ENCODE measurements at regions not wholly inside any gene's neighbourhood (a gene's known extent, or its start where the extent isn't known, plus 50 kb on each side); places are given as distances from the start of the nearest gene placed in this dataset.

DNA sequence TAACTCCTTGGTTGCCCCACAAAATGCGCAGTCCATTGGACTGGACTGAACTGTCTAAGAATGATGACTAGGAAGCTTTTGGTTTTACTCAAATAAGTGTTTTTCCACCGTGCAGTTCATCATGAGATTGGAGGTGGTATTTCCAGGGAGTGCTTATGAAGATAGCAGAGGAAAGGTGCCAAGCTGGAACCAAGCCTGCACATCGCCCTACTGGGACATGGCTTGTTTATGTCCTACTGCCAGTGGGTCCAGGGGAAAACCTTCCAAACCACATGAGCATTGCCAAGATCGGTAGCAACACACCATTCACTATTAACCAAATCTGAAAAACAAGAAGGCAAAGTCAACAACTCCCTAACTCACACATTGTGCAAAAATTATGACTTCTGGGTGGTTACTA is 54.7 kb upstream of the DSCAM start:
- no peak for DNase-seq

DNA sequence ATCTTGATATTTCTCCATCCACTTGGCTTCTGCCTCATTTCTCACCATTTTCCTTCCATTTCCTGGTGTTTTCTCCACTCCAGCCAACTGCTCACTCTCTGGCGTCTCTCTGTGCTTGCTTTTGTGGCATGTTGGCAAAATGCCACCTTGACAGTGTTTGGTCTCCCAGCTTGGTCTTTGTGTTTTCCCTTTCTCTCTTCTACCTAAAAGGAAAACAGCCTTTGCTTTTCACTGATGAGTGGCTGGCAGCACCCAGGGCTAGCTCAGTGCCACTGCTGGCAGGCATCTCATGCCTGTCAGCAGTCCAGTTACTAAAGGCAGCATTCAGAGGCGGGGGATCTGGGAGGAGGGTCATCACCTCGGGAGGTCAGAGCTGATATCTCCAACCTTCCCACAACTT is 55.3 kb upstream of the DSCAM start:
- peak; percentile 80 for DNase-seq

DNA sequence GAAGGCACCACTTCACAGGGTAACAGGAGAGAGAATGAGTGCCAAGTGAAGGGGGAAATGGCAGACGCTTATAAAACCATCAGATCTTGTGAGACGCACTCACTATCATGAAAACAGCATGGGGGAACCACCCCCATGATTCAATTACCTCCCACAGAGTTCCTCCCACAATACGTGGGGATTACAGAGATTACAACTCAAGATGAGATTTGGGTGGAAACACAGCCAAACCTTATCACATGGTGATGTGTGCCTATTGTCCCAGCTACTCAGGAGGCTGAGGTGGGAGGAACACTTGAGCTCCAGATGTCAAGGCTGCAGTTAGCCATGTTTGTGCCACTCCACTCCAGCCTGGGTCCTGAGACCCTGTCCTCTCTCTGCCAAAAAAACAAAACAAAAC is 56.0 kb upstream of the DSCAM start:
- DNase-seq, result no peak

DNA sequence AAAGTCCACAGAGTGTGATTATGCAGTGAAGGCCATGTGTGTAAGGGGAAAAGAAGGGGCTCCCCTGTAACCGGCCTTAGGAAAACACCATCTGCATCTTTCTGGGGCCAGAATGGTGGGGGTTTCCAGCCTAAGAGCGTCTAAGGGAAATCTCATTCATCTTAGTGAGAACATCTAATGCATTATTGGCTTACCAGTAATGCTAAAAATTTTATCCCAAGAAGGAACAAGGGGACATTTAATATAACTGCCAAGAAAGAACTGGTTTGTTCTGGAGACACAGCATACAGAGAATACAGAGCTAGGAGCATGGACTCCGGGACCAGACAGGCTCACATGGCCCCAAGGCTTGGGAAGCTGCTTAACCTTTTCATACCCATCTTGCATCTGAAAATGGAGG is 58.3 kb upstream of the DSCAM start:
- DNase-seq, result no peak

DNA sequence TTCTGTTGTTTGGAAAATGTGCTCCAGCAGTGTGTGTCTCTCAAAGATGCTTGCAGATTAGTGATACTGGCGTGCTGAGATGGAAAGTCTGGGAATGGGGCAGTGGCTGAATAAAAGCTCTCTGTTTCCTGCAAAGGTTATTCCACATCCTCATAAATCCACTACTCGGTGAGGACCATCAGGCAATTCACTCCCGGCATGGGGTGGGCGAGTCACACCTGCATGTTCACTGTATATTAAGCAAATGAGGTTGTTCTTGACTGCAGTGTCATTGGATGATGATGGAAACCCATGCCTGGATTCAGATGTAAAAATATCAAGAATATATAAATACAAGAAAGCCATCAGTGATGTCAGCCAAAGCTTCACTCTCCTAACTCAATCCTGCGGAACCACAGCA is 65.4 kb upstream of the DSCAM start:
- no peak for DNase-seq

DNA sequence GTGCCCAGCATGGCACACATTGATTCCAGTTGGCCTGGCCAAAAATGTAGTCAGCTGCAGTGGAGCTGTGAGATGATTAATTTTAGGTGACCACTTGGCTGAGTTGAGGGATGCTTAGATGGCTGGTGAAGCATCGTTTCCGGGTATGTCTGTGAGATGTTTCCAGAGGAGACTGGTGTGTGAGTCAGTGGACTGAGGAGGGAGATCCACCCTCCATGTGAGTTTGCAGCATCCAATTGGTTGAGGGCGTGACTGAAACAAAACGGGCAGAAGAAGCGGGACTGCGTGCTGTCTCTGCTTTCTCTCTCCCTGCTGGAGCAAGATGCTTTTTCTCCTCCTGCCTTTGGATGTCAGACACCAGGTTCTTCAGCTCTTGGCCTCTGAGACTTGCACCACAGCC is 68.2 kb upstream of the DSCAM start:
- no peak for DNase-seq

DNA sequence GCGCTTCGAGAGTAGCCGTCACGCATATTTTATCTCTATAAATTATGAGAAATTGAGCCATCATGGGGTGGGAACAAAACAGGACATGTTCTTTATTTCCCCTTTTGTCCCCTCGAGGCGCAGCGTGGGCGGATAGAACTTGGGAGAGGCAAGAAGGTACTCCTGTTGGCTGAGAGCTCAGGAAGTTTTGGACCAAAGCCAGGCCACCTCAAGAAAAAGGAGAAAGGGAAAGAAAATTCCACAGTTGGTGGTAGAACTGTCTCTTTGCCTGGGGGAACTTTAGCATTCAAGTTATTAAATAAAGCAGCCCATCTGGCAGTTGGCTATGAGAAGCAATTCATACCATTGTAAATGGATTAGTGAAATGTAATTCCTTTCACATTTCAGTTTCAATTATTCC is 76.4 kb upstream of the DSCAM start:
- DNase-seq, result peak; percentile 11

DNA sequence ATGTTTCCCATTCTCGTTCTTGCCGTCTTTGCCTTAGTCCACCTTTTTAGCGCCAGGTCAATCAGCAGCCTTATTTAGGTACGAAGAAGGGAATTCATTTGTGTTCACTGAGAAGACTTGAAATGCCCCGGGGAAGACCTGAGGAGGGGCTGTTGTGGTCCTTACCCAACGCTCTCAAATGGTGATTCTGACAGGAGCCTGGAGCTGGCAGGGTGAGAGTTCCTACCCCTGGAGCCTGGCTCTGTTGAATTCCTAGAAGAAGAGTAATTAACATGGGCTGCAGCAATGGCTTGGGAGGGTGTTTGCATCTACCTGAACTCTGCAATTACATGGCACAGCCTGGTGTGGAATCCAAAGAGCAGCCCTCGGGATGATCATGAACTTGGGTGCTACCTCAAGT is 76.9 kb upstream of the DSCAM start:
- DNase-seq, result no peak

DNA sequence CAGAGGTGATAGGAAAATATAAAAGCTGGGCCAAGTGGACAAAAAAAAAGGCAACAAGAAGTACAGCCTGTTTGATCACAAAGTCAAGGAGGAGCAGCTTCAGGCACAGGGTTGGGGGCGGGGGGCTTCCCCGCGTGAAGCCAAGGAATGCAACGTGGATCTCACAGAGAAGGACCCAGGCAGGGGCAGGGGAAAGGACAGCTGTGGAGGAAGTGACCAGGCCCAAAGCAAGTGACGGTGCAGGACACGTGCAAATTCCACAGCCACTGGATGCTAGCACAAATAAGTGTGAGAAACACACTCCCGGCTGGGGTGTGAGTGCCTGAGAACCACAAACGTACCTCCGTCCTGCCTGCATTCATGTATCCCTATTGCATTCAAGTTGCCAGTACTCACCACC is 77.7 kb upstream of the DSCAM start:
- no peak for DNase-seq

DNA sequence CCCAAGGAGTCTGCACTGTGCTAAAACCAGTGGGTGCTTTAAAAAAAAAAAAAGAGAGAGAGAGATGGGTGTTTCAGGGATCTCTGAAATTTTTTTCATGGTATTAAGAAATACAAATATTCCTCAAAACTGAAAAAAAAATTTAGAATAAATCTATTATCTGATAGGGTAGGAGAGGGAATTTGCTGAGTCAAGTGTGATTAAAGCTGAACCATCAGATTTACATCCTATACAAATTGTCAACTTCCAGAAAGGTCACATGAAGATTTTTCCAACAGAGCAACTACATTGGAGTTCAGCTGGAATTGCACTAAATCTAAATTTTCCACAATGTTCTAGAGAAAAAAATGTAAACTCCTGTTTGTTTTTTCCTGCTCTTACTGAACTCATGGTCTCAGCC is 79.3 kb upstream of the DSCAM start:
- DNase-seq, result no peak

DNA sequence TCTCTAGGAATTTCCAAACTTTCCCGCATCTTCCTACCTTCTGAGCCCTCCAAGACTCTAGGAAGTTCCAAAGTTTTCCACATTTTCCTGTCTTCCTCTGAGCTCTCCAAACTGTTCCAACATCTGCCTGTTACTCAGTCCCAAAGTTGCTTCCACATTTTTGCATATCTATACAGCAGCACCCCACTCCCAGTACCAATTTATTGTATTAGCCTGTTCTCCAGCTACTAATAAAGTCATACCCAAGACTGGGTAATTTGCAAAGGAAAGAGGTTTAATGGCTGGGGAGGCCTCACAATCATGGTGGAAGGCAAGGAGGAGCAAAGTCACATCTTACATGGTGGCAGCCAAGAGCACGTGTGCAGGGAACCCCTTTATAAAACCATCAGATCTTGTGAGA is 82.9 kb upstream of the DSCAM start:
- no peak for DNase-seq

DNA sequence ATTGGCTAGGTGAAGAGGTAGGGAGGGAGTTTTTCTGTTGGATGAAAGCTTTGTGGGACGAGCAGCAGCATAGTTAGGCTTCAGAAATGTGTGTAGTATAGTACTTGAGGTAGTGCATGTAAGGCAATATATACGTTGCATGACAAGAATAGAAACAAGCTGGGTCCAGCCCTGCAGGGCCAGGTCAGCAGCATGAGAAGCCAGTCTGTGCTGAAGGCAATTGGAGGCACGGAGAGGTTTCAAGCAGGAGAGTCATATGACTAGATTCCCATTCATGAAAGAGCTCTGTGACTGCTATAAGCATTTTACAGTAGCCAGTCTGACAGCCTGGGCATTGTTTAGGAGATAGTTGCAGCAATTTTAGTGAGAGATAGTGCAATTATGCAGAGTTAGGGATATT is 84.2 kb upstream of the DSCAM start:
- no peak for DNase-seq

DNA sequence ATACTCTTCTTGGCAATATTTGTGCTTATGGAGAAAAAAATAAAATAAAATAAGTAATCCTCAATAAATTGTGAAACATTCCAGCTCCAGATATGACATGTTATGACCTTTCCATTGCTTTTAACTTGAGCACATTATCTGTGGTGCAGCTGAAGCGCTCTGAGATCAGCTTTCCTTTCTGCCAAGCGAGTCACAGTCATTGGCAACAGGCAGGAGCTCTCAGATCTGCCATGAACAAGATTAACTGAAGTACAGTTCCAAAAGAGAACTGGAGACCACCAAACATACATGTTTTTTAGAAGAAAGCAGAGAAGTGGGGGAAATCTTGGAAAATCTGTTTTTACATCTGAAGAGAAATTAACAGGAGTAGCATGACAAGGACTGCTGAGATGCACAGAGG is 89.2 kb upstream of the DSCAM start:
- DNase-seq, result no peak

DNA sequence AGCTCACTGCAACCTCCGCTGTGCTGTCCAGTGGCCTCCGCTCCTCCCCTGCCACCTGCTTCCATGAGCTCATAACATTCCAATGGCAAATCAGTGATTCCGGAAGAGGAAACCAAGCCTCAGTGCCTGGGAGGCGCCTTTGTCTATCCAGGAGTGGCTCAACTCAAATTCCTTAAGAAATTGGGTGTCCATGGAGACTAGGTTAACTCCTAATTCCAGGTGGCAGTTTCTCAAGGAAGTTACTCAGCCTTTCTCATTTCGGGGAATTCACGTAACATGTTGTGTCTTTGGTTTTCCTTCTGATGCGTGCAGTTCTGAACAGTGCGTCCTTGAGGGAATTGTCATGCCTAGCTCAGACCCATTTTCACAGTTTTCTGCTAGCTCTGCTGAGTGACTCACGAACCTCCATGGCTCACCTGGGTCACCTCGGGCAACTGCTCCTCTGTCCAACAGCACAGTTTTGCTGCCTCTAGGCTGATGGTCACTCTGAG is 89.9 kb upstream of the DSCAM start:
- DNase-seq, result no peak

DNA sequence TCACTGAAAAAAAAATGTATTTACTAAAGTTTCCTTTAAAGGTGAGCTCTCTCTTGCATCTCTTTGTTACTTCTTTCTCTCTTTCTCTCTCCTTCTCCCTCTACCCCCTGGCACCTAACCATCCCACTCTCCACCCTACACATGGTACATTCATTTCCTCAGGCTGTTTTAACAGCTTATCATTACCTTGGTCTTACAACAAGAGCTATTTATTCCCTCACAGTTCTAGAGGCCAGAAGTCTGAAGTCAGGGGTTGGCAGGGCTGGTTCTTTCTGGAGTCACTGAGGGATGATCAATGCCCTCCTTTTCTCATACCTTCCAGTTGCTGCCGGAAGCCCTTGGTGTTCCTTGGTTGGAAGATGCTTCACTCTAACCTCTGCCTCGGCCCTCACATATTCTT is 91.1 kb upstream of the DSCAM start:
- DNase-seq, result no peak

DNA sequence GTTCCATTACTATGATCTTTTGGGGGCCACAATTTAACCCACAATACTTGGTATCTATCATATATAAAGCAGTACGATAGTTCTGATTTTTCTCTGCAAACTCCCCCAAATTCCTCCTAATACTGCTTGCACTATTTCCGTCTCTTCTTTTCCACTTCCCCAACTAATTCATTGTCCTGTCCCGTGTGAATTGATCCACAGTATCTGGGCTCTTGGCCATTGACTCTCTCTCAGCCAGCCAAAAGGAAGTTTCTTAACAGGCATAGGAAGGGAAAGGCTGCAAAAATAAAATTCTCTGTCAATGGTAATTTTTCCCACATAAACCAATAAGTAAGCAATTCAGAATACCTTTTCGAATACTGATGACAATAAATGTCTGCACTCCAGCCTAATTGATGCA is 91.7 kb upstream of the DSCAM start:
- no peak for DNase-seq

DNA sequence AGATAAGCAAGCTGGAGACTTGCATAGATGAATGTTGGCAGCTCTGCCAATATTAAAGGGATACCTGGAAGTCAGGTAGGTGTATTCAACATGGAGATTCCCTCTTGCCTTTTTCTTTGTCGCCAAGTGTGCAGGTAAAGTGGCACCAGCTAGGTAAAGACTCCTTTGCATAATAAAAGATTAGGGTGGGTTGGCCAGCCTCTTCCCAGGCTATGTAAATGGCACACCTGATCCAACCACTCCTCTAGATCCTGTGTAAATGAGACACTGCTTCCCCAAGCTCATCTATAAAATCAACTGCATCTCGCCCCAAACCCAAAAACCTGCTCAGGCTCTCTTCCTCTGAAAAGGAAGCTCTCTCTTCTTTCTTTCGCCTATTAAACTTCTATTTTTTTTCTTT is 100.8 kb upstream of the DSCAM start:
- DNase-seq, result no peak

DNA sequence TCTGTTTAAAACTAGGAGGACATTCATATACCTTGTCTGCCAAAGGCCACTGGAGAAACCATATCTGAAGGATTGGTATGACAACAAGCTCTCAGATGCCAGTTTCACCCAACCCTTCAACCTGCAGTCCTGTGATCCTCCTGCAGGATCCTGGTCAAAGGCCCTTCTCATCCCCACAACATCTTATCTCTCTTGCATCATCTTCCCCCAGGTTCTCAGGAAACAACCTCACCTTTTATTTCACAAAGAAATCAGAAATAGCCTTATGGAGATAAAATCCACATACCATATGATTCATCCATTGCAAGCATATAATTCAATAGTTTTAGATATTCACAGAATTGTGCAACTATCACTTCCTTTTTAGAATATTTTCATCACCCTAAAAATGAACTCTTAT is 104.0 kb upstream of the DSCAM start:
- DNase-seq, result no peak

DNA sequence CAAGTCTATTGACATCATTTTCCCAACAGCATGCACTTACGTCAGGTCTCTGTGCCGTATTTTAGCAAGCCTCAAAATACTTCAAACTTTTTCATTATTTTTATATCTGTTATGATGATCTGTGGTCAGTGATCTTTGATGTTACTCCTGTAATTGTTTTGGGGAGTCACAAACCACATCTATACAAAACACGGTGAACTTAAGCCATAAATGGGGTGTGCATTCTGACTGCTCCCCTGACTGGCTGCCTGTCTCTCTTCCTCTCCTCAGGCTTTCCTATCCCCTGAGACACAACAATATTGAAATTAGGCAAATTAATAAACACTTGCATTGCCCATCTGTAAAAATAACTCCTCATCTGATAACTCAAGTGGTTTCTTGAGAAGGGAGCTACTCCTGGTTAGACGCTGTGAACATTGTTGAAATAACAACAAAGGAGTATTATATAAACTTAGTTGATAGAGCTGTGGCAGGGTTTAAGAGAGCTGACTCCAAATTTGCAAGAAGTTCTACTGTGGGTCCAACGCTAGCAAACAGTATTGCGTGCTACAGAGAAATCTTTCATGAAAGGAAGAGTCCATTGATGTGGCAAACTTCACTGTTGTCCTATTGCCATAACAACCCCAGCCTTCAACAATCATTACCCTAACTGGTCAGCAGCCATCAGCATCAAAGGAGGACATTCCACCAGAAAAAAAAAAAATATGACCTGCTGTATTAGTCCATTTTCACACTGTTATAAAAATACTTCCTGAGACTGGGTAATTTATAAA is 105.8 kb upstream of the DSCAM start:
- DNase-seq, result no peak

DNA sequence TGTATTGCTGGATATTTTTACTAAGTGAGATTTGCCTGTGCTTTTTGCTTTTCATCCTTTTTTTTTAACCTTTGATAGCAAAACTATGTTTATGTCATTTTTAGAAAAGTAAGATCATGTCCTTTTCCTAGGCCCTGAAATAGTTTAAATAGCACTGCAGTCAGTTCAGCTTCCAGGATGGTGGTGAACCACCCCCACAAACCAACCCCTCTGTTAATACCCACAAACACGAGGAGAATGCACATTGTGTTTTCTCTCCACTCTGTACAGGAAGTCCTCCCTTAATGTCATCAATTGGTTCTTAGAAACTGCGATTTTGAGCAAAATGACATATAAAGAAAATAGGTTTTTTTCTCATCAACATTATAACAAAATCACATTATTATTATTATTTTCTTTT is 117.7 kb upstream of the DSCAM start:
- DNase-seq, result no peak

DNA sequence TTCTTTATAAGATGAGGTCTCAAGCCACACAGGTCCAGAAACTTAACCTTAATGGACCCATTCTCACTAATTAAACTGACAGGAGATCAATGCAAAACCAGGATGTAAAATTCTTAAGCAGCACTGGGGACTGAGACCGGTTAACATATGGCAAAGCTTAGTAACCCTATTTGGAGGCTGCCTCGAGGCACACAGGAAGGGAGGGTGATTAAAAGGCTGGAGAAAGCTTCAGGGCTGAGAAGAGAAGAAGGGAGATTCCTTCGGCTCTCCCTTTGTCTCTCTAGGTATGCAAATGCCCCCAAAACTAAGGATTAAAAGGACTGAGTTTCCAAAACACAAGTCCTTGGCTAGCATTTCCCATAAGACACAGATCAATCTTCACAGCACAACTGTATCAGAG is 120.8 kb upstream of the DSCAM start:
- DNase-seq, result no peak

DNA sequence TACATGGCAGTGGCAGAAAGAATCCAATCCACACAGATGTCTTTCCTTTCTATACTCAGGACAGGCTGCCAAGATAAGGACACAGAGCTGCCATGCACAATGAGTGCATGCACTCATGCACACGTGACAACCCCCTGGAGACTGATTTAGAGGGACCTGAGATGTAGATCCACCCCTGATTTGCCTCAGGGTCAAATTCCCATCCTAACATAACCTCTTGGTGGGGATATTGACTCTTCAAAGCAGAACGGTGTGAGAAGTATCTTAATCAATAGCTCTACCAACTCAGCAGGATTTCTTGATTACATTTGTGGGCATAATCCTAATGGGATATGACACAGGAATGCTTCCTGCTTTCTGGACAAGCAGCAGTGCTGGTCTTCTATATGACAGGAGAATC is 125.2 kb upstream of the DSCAM start:
- no peak for DNase-seq

DNA sequence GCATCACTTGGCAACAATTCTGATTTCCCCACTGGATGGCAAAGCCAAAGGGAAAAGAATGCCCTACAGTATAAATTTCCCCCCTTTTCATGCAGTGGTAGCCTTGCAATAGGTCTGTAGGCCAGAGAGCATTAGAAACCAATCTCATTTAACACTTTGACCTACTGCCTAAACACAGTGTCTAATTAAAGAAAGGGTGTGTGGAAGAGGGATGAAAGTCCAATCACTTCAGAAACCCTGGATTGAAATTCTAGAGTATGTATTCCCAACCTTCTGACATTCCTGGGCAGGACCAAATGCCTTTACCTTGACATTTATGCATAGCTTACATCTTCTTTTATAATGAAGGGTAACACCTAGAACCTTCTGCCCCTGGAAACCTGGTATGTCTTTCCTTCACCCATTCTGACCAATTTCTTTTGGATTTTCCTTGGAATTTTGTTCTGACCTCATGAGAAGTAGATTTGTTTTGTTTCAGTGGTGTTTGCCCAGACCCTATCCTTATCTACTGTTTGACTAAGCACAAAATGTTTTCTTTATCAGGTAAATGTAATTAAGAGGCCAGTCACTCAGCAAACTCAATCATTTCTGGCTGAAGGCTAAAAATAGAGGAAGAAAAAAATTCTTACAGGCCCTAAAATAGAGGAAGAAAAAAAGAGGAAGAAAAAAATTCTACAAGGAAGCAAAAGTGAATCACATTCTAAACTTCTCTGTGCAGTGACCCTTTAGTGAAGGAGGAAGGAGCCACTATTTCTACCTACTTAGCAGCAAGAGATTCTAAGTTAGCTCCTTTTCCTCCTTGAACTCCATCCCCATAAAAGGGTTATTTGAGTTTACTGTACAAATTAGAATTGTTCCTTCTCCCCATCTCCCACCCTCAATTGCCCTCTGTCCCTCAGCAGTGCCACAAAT is 129.5 kb upstream of the DSCAM start:
- no peak for DNase-seq

DNA sequence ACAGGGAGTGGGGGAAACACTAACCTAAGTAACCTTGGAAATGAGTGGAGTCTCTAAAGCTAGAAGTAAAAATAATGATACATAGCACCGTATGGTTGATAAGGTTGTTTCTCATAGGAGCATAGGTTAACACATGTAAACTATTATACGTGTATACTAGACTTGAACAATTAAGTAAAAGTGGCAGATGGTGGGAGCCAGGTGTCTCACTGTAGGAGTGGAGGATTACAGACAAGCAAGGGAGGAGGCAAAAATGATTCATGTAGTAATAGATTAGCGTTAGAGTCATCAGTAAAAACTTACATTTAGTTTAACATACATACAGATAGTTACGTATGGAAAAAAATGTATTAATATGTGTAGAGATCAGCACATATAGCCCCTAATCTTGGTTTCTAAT is 138.4 kb upstream of the DSCAM start:
- DNase-seq, result no peak
